Esophagus squamous epithelium (tissue), 5 donors: ENCODE measurements at regions not wholly inside any gene's neighbourhood (a gene's known extent, or its start where the extent isn't known, plus 50 kb on each side); places are given as distances from the start of the nearest gene placed in this dataset.

ENCODE experiments used
- DNase-seq: peaks from one replicate; lab custom pipeline; 2025; lab: John Stamatoyannopoulos, UW
- H3K27ac ChIP-seq, 4 donors: fragments of 200-600 bp; sonication (generic); one replicate each; pipeline ENCODE4 v1.5.1; 2016 to 2019; ENCODE audit warnings: mild to moderate bottlenecking in 1 of 4
- H3K27me3 ChIP-seq, 4 donors: fragments of 200-600 bp; sonication (generic); 1 replicate in 3 of 4; 2 replicates in 1 of 4; pipeline versions ENCODE4 v1.5.1 to v1.6.0; 2017 to 2021; ENCODE audit warnings: antibody characterized with exemption in 1 of 4
- H3K36me3 ChIP-seq, 3 donors: fragments of 200-600 bp; sonication (generic); one replicate each; pipeline ENCODE4 v1.5.1; 2016 to 2019
- H3K4me1 ChIP-seq, 3 donors: fragments of 200-600 bp; sonication (generic); one replicate each; pipeline ENCODE4 v1.5.1; 2017 to 2019
- H3K4me3 ChIP-seq, 4 donors: fragments of 200-600 bp; sonication (generic); 1 replicate in 3 of 4; 2 replicates in 1 of 4; pipeline ENCODE4 v1.5.1; 2016 to 2019; ENCODE audit warnings: mild to moderate bottlenecking in 2 of 4, moderate library complexity in 1 of 4
- H3K9me3 ChIP-seq, 3 donors: fragments of 200-600 bp; sonication (generic); one replicate each; pipeline ENCODE4 v1.5.1; 2016 to 2019
- POLR2A ChIP-seq, 4 donors: fragments of 450-650 bp; IDR thresholded peaks; one replicate each; pipeline ENCODE4 v1.6.1; 2017; ENCODE audit warnings: antibody characterized with exemption in 4 of 4, mild to moderate bottlenecking in 4 of 4, moderate library complexity in 3 of 4
- WGBS, 2 donors: methylation state at CpG; one replicate each; pipeline ENCODE4 v1.1.5; 2018; 5-methylcytosine and 5-hydroxymethylcytosine counted together
- intact Hi-C: fragments of 100-400 bp; cut with DNase I; formaldehyde crosslinking; loops from one replicate; pipeline ENCODE4 v1.15.0; 2022
- TF ChIP-seq, protein P1 (sequence below), 6 experiments: fragments of 450-650 bp in 4 of 6; fragments of 200-600 bp in 2 of 6; sonication (generic) in 2 of 6; IDR thresholded peaks; one replicate each; pipeline ENCODE4 v1.5.1; 2016 to 2019; ENCODE audit warnings: antibody characterized with exemption in 6 of 6, mild to moderate bottlenecking in 4 of 6, moderate library complexity in 4 of 6
- donor health status: DM: yes; HTN: yes; CAD: no.

DNA sequence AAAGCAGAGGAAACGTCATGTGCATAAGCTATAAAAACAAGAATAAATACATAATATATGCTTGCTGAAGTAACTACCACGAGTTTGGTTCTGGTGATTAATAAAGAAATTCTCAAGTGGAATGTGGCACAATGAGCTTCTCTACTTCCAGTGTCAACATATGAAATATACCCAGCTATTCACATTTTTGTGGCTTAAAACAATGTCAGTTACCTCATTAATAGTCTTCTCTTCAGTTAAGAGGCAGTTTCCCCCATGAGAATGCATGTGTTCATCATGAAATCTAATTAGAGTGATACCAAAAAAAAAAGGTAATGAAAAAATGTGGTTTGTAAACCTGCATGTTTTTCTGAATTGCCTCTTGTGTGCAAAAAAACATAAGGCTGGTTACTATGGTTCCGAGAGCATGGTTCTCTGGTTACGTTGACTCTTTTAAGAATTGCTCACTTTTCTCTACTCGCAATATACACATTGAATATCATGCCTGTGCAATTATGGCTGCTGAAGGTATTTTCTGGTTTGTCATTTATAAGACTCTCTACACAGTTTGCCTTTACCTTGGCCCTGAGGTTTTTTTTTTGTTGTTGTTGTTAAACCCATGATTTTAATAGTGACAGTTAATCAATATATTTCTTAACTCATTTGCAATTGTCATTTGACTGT is 108.2 kb downstream of the PCDH7 start:
- Histone ChIP-seq H3K27me3 (no peaks in the 10 kb centered on the region), H3K4me1 (no peaks in the 10 kb centered on the region), H3K9me3 (no peaks in the 10 kb centered on the region), H3K4me3 (no peak overlapping the region), H3K36me3 (no peaks in the 10 kb centered on the region), H3K27ac (no peak overlapping the region)
- DNase-seq: no peak
- no peak for TF ChIP-seq POLR2A (IDR thresholded peaks at IDR 0.05)
- TF ChIP-seq, protein P1, sequence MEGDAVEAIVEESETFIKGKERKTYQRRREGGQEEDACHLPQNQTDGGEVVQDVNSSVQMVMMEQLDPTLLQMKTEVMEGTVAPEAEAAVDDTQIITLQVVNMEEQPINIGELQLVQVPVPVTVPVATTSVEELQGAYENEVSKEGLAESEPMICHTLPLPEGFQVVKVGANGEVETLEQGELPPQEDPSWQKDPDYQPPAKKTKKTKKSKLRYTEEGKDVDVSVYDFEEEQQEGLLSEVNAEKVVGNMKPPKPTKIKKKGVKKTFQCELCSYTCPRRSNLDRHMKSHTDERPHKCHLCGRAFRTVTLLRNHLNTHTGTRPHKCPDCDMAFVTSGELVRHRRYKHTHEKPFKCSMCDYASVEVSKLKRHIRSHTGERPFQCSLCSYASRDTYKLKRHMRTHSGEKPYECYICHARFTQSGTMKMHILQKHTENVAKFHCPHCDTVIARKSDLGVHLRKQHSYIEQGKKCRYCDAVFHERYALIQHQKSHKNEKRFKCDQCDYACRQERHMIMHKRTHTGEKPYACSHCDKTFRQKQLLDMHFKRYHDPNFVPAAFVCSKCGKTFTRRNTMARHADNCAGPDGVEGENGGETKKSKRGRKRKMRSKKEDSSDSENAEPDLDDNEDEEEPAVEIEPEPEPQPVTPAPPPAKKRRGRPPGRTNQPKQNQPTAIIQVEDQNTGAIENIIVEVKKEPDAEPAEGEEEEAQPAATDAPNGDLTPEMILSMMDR (IDR thresholded peaks at IDR 0.05): no peak
- intact Hi-C loops: no loop called here
- WGBS, 2 donors: 70 to 76% methylated on average over 5 of the region's 5 CpGs

DNA sequence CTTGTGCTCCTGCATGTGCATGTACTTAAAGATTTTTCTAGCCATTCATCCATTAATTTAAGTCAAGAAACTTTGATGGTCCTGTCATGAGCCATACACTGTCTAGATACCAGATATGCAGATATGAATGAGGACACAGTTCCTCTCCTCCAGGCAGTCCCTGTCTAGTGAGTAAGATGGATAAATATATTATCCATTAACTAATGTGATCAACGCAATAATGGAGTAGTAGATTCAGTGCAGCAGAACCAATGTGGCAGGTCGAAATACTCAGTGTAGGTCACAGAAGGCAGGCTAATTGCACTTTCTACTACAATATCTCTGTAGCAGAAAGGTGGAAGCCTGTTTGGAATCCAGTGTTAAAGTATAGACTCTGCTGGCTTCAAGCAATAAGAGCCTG is 112.5 kb downstream of the PCDH7 start:
- no peak for DNase-seq
- no peaks in the 10 kb centered on the region for H3K9me3 ChIP-seq
- no peak overlapping the region for H3K27ac ChIP-seq
- TF ChIP-seq POLR2A (IDR thresholded peaks at IDR 0.05): no peak
- TF ChIP-seq, protein P1 (IDR thresholded peaks at IDR 0.05): no peak
- intact Hi-C loops: no loop called here
- no peaks in the 10 kb centered on the region for H3K4me1 ChIP-seq
- WGBS, 2 donors: 73 to 83% methylated on average over 2 of the region's 2 CpGs
- H3K4me3 ChIP-seq: no peak overlapping the region
- no peaks in the 10 kb centered on the region for H3K36me3 ChIP-seq
- no peaks in the 10 kb centered on the region for H3K27me3 ChIP-seq

GRCh38 chr4:30833206-30833605 is 113.0 kb downstream of the PCDH7 start:
- H3K4me3 ChIP-seq: no peak overlapping the region
- no peak for TF ChIP-seq POLR2A (IDR thresholded peaks at IDR 0.05)
- TF ChIP-seq, protein P1 (IDR thresholded peaks at IDR 0.05): no peak
- no peaks in the 10 kb centered on the region for H3K9me3 ChIP-seq
- DNase-seq: no peak
- WGBS, 2 donors: 51 to 69% methylated on average over 2 of the region's 2 CpGs
- H3K27ac ChIP-seq: no peak overlapping the region
- H3K4me1 ChIP-seq: no peaks in the 10 kb centered on the region
- H3K36me3 ChIP-seq: no peaks in the 10 kb centered on the region
- H3K27me3 ChIP-seq: no peaks in the 10 kb centered on the region
- intact Hi-C loops: no loop called here

DNA sequence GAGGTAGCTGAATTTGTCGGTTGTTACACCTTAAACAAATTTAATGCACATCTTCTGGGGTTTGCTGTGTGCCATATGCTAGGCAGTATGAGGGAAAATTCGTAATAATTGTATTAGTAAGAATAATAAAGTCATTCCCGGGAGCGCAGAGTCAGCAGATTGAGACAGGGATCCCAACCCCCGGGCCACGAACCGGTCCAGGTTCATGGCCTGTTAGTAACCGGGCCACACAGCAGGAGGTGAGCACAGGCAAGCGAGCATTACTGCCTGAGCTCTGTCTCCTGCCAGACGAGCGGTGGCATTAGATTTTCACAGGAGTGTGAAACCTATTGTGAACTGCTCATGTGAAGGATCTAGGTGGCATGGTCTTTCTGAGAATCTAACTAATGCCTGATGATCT is 114.9 kb downstream of the PCDH7 start:
- Histone ChIP-seq H3K36me3 (no peaks in the 10 kb centered on the region), H3K27ac (no peak overlapping the region), H3K4me3 (no peak overlapping the region), H3K9me3 (no peaks in the 10 kb centered on the region), H3K27me3 (no peaks in the 10 kb centered on the region), H3K4me1 (peaks cover 0 to 8% (median 0%) of the 10 kb centered on the region in 3 donors)
- no peak for DNase-seq
- WGBS, 2 donors: 89 to 91% methylated on average over 11 of the region's 11 CpGs
- TF ChIP-seq, protein P1 (IDR thresholded peaks at IDR 0.05): no peak
- no peak for TF ChIP-seq POLR2A (IDR thresholded peaks at IDR 0.05)
- intact Hi-C loops: no loop called here

- TF ChIP-seq, protein P1 (IDR thresholded peaks at IDR 0.05): no peak
- TF ChIP-seq POLR2A (IDR thresholded peaks at IDR 0.05): no peak
- 15 to 21% methylated on average over 1 of the region's 1 CpG for WGBS, 2 donors
- no peak overlapping the region for H3K4me3 ChIP-seq
- H3K27ac ChIP-seq: no peak overlapping the region
- no peaks in the 10 kb centered on the region for H3K36me3 ChIP-seq
- no peaks in the 10 kb centered on the region for H3K27me3 ChIP-seq
- no peak for DNase-seq
- H3K4me1 ChIP-seq: peaks cover 0 to 16% (median 0%) of the 10 kb centered on the region in 3 donors
- H3K9me3 ChIP-seq: no peaks in the 10 kb centered on the region
- intact Hi-C loops: no loop called here
These were observed 116.1 kb downstream of the PCDH7 start for GRCh38 chr4:30836231-30836630.
